SK-N-SH (cell line): ENCODE measurements at regions not wholly inside any gene's neighbourhood (a gene's known extent, or its start where the extent isn't known, plus 50 kb on each side); places are given as distances from the start of the nearest gene placed in this dataset.

ENCODE experiments used
- CTCF ChIP-seq: fragments of 200-600 bp; sonication (generic); IDR thresholded peaks from 2 replicates; pipeline ENCODE4 v1.6.1; 2017; ENCODE audit warnings: antibody characterized with exemption, mild to moderate bottlenecking, moderate library complexity
- ELF1 ChIP-seq: IDR thresholded peaks from 2 replicates; pipeline ENCODE4 v1.4.0; 2012
- PBX3 ChIP-seq: IDR thresholded peaks from 2 replicates; pipeline ENCODE4; 2012
- RXRA ChIP-seq: IDR thresholded peaks from 2 replicates; pipeline ENCODE4 v1.4.0; 2012; ENCODE audit warnings: low read depth, mild to moderate bottlenecking, borderline replicate concordance
- TF ChIP-seq, protein P1 (sequence below): fragments of 150-350 bp; IDR thresholded peaks from 2 replicates; pipeline ENCODE4 v1.6.1; 2017; ENCODE audit warnings: antibody characterized with exemption, low read length, low read depth, borderline replicate concordance

DNA sequence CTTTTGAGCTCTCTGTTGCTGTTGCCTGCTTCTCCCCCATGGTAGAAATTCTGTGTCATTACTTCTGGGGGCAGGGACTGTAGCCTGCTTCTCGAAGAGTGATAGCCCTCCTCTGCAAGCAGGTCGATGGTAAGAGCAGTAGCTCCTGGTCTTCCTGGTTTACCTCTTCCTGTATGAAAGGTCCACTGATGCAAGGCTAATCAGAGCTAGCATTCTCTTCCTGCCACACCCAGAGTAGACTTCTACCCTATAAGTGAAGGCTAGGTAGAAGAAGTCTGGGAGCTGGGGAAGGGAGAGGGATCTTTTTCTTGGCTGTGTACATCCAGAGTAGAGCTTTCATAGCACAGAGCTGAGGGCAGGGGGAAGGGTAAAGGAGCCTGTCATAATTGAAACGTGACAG, 357.0 kb downstream of the SQOR start:
- TF ChIP-seq RXRA, result no peak
- TF ChIP-seq PBX3, result no peak
- TF ChIP-seq, protein P1, sequence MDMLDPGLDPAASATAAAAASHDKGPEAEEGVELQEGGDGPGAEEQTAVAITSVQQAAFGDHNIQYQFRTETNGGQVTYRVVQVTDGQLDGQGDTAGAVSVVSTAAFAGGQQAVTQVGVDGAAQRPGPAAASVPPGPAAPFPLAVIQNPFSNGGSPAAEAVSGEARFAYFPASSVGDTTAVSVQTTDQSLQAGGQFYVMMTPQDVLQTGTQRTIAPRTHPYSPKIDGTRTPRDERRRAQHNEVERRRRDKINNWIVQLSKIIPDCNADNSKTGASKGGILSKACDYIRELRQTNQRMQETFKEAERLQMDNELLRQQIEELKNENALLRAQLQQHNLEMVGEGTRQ, result no peak
- TF ChIP-seq CTCF, result no peak
- TF ChIP-seq ELF1, result no peak
